GM12865 (cell line): ENCODE measurements at regions not wholly inside any gene's neighbourhood (a gene's known extent, or its start where the extent isn't known, plus 50 kb on each side); places are given as distances from the start of the nearest gene placed in this dataset.
"Not testable (repeated sequence)": the region's sequence is repeated elsewhere in the genome, so short reads cannot be mapped to it uniquely, and the experiment has no call there.

Experiments used
- DNase-seq: peaks from one replicate; pipeline ENCODE4 v3.0.0; 2010; ENCODE audit warnings: low read depth
- H3K4me3 ChIP-seq: 2 replicates; pipeline ENCODE4 v1.5.1; 2011; ENCODE audit warnings: mild to moderate bottlenecking, low read depth, low read length, control low read depth
- TF ChIP-seq, protein P1 (sequence below): IDR thresholded peaks from 2 replicates; pipeline ENCODE4 v1.5.1; 2011; ENCODE audit warnings: low read length, control low read depth, low read depth, inconsistent platforms; ENCODE audit not compliant: insufficient read depth; ENCODE audit errors: missing control alignments

DNA sequence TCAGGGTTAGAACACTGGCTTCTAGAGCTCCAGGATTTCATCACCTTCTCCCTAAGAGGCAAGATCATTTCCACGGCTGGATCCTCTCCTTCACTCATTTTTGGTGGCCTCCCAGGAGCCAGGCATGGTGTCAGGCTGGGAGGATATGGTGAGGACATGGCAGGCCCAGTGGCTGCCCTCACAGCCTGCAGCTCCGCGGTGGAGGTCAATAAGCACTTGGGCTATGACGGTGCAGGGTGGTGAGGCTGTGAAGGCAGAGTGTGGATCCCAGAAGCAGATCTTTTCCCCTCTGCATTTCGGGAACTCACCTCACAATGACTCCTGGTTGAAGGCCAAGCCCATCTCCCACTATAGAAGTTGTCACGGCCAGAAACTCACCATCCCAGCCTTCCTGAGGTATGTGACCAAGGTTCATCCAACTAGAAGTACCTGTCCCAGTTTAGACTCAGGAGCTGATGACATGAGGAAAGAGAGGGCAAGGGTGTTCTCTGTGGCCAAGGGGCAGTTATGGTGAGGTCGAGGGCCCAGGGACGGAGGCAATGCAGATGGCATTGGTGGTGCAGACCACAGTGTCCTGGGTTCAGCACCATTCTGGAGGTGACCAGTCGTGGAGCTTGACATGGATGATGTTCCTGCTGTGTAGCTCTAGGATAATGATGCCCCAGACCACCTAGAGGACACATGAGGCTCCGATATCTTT, 100.1 kb upstream of the SMAD3 start:
- H3K4me3 ChIP-seq, result no peak overlapping the region
- TF ChIP-seq, protein P1, sequence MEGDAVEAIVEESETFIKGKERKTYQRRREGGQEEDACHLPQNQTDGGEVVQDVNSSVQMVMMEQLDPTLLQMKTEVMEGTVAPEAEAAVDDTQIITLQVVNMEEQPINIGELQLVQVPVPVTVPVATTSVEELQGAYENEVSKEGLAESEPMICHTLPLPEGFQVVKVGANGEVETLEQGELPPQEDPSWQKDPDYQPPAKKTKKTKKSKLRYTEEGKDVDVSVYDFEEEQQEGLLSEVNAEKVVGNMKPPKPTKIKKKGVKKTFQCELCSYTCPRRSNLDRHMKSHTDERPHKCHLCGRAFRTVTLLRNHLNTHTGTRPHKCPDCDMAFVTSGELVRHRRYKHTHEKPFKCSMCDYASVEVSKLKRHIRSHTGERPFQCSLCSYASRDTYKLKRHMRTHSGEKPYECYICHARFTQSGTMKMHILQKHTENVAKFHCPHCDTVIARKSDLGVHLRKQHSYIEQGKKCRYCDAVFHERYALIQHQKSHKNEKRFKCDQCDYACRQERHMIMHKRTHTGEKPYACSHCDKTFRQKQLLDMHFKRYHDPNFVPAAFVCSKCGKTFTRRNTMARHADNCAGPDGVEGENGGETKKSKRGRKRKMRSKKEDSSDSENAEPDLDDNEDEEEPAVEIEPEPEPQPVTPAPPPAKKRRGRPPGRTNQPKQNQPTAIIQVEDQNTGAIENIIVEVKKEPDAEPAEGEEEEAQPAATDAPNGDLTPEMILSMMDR, result no peak
- no peak for DNase-seq

DNA sequence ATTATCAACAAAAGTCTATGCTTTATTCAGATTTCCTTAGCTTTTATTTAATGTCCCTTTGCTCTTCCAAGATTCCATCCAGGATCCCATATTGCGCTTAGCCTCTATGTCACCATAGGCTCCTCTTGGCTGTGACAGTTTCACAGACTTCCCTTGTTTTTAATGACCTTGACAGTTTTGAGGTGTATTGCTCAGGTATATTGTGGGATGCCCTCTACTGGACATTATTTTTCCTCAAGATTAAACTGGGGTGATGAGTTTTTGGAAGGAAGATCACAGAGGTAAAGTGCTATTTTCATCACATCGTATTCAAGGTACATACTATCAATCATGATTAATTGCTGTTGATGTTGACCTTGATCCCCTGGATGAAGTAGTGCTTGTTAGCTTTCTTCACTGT, 99.1 kb upstream of the SMAD3 start:
- no peak overlapping the region for H3K4me3 ChIP-seq
- TF ChIP-seq, protein P1, result no peak
- DNase-seq, result no peak

DNA sequence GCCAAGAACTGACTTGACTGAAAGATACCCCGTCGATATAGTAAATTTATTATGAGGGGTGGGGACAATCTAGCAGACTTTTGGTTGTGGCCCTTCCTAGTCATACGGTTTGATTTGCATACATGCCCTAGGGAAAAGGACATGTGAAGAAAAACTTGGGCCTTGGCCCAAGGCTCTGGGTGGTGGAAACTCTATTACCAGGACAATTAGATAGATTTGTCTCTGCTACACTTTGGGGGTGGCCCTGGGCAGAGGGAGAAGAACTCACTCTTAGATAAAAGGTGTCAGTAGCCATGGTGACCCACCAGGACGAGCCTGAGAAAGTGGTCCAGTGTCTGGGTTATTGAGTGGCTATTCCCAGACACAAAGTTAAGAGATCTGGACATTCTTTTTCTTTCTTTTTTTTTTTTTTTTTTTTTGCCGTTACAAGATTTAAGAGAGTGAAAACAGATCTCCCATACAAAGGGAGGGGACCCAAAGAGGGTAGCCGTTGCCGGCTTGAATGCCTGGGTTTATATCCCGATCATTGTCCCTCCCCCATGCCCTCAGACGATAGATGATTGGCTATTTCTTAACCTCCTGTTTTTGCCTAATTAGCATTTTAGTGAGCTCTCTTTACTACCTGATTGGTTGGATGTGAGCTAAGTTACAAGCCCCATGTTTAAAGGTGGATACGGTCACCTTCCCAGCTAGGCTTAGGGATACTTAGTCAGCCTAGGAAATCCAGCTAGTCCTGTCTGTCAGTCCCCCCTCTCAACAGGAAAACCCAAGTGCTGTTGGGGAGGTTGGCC, 96.4 kb upstream of the SMAD3 start:
- TF ChIP-seq, protein P1, result no peak
- no peak for DNase-seq
- no peak overlapping the region for H3K4me3 ChIP-seq

DNA sequence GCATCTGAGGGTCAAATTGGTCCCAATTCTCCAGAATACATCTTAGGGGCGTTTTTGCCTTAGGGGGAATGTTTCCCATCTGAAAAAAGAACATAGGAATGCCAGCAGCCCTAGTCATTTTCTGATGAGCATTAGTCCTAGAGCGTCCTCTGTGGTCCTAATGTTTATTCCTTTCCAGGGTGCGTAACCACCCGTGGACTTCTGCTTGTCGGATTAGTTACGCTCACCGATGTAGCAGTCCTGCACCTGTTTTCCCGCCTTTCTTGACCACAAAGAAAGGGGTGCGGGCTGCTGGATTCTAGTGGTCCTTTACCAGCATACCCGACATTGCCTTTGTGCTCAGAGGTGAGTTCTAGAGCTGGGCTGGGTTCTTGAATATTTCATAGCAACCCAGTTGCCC, 91.3 kb upstream of the SMAD3 start:
- H3K4me3 ChIP-seq, DNase-seq: not testable (repeated sequence)

DNA sequence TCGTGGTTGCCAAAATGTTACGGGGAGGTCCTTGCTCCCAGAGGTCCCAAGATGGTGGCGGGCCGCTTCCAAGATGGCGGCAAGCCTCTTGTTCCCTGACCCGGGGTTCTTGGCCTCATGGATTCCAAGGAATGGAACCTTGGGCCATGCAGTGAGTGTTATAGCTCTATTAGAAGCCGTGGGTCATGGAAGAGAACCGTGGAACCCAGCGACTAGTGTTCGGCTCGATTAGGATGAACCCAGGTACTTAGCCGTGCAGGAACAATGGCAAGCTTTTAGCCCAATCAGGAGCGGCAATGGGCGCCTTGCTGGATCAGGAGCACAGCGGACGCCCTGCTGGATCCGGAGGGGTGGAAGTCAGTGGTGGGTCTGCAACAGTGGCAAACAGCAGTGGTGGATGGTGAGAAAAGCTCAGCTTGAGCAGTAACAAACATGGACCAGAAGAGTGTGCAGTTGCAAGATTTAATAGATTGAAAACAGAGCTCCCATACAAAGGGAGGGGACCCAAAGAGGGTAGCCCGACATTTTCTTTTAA, 89.2 kb upstream of the SMAD3 start:
- not testable (repeated sequence) for H3K4me3 ChIP-seq, DNase-seq

DNA sequence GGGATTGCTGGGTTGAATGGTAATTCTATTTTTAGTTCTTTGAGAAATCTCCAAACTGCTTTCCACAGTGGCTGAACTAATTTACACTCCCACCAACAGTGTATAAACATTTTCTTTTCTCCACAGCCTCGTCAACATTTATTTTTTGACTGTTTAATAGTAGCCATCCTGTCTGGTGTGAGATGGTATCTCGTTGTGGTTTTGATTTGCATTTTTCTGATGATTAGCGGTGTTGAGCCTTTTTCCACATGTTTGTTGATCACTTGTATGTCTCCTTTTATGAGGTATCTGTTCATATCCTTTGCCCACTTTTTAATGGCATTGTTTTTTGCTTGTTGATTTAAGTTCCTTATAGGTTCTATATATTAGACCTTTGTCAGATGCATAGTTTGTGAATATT, 85.1 kb upstream of the SMAD3 start:
- DNase-seq, H3K4me3 ChIP-seq: not testable (repeated sequence)

DNA sequence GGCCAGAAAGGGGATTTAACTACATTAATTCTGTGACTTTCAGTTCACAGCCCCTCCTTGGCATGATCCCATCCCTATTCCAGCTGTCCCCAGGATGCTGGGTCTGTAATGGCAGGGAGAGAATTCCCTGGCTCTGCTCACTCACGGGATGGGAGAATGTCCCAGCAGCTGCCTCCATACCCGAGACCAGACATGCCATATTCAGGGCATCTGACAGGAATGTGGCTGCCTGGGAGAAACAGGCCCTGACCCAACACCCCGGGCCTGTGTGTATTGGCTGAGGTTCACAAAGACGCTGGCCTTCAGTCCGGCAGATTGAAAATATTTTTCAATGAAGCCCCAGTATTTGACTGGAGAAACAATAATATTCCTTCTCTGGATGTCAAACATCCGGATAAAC, 83.6 kb upstream of the SMAD3 start:
- no peak overlapping the region for H3K4me3 ChIP-seq
- no peak for DNase-seq
- TF ChIP-seq, protein P1, result no peak

DNA sequence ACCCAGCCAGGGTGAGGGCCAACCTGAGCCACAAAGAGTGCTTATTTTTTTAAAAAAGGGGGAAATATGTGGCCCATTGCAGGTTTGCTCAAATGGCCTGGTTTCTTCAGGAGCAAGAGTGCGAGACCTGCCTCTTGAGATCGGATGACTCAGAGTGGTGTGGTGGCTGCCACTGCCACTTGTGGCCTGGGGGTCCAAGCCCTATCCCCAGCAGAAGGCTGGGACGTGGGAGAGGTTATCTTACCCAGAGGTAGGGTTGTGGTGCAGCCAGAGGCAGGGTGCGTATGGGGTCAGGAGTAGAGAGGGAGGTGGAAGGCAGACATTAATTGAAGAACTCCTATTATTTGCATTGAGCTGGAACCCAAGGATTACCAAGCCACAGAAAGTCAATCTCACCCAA, 83.2 kb upstream of the SMAD3 start:
- no peak for DNase-seq
- TF ChIP-seq, protein P1, result no peak
- no peak overlapping the region for H3K4me3 ChIP-seq
